ENCODE measurements at regions not wholly inside any gene's neighbourhood (a gene's known extent, or its start where the extent isn't known, plus 50 kb on each side); places are given as distances from the start of the nearest gene placed in this dataset.
"Not testable (repeated sequence)": the region's sequence is repeated elsewhere in the genome, so short reads cannot be mapped to it uniquely, and the experiment has no call there.

- DNase-seq, result no peak
Observed at GRCh38 chr7:82559193-82559805, 115.7 kb upstream of the CACNA2D1 start.

GRCh38 chr7:82549616-82550285 is 106.2 kb upstream of the CACNA2D1 start:
- DNase-seq, result no peak

- DNase-seq, result no peak
Observed at GRCh38 chr7:82548141-82548688, 104.6 kb upstream of the CACNA2D1 start.

- no peak for DNase-seq
Observed at GRCh38 chr7:82542665-82543064, 99.1 kb upstream of the CACNA2D1 start.

- DNase-seq, result no peak
Observed at GRCh38 chr7:82539969-82540368, 96.4 kb upstream of the CACNA2D1 start.

- no peak for DNase-seq
Observed at GRCh38 chr7:82534684-82535083, 91.1 kb upstream of the CACNA2D1 start.

- no peak for DNase-seq
Observed at GRCh38 chr7:82530361-82530760, 86.8 kb upstream of the CACNA2D1 start.

- no peak for DNase-seq
Observed at GRCh38 chr7:82528577-82529310, 85.2 kb upstream of the CACNA2D1 start.

GRCh38 chr7:82527851-82528250 is 84.3 kb upstream of the CACNA2D1 start:
- DNase-seq, result no peak

- no peak for DNase-seq
Observed at GRCh38 chr7:82521906-82522445, 78.4 kb upstream of the CACNA2D1 start.

GRCh38 chr7:82517050-82517449 is 73.5 kb upstream of the CACNA2D1 start:
- DNase-seq, result no peak

GRCh38 chr7:82511542-82511941 is 68.0 kb upstream of the CACNA2D1 start:
- no peak for DNase-seq

- DNase-seq, result no peak
Observed at GRCh38 chr7:82507976-82508677, 64.5 kb upstream of the CACNA2D1 start.

- DNase-seq, result no peak
Observed at GRCh38 chr7:82507365-82507975, 63.9 kb upstream of the CACNA2D1 start.

GRCh38 chr7:82506702-82507101 is 63.1 kb upstream of the CACNA2D1 start:
- DNase-seq, result no peak

GRCh38 chr7:82506208-82506607 is 62.6 kb upstream of the CACNA2D1 start:
- no peak for DNase-seq

- DNase-seq, result no peak
Observed at GRCh38 chr7:82501346-82501745, 57.8 kb upstream of the CACNA2D1 start.

GRCh38 chr7:82499546-82499945 is 56.0 kb upstream of the CACNA2D1 start:
- DNase-seq, result not testable (repeated sequence)

GRCh38 chr7:82494420-82494819 is 50.8 kb upstream of the CACNA2D1 start:
- DNase-seq, result no peak
